ENCODE measurements at regions not wholly inside any gene's neighbourhood (a gene's known extent, or its start where the extent isn't known, plus 50 kb on each side); places are given as distances from the start of the nearest gene placed in this dataset.

GRCh38 chr11:22456993-22457762 is 119.0 kb downstream of the SLC17A6 start:
- TF ChIP-seq, protein P1, sequence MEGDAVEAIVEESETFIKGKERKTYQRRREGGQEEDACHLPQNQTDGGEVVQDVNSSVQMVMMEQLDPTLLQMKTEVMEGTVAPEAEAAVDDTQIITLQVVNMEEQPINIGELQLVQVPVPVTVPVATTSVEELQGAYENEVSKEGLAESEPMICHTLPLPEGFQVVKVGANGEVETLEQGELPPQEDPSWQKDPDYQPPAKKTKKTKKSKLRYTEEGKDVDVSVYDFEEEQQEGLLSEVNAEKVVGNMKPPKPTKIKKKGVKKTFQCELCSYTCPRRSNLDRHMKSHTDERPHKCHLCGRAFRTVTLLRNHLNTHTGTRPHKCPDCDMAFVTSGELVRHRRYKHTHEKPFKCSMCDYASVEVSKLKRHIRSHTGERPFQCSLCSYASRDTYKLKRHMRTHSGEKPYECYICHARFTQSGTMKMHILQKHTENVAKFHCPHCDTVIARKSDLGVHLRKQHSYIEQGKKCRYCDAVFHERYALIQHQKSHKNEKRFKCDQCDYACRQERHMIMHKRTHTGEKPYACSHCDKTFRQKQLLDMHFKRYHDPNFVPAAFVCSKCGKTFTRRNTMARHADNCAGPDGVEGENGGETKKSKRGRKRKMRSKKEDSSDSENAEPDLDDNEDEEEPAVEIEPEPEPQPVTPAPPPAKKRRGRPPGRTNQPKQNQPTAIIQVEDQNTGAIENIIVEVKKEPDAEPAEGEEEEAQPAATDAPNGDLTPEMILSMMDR (conservative IDR thresholded peaks at IDR 0.05 in 1 of 2, IDR thresholded peaks at IDR 0.05 in 1 of 2; ENCODE audit: low read depth in 1 of 2, low read length in 2 of 2): no peak
- no peak for TF ChIP-seq EZH2 (IDR thresholded peaks at IDR 0.05; ENCODE audit: low read length, missing control alignments)

Measured in fibroblast of lung (primary cell).